Body of pancreas (tissue), 4 donors: ENCODE measurements at regions not wholly inside any gene's neighbourhood (a gene's known extent, or its start where the extent isn't known, plus 50 kb on each side); places are given as distances from the start of the nearest gene placed in this dataset.

ENCODE experiments used
- ATAC-seq: fragments of 150-250 bp; one replicate; pipeline ENCODE4 v1.9.1; 2016
- DNase-seq, 4 donors: peaks; one replicate each; pipeline ENCODE4 v3.0.0-alpha.2; 2019
- H3K27ac ChIP-seq, 4 donors: fragments of 200-600 bp; sonication (generic); 1 replicate in 3 of 4; 2 replicates in 1 of 4; pipeline versions ENCODE4 v1.5.1 to v1.6.1; 2016 to 2019; ENCODE audit warnings: mild to moderate bottlenecking in 1 of 4, mixed read lengths in 1 of 4, moderate library complexity in 1 of 4
- H3K27me3 ChIP-seq, 2 donors: fragments of 200-600 bp; sonication (generic); one replicate each; pipeline ENCODE4 v1.6.0; 2016; ENCODE audit warnings: mild to moderate bottlenecking in 1 of 2
- H3K36me3 ChIP-seq, 2 donors: fragments of 200-600 bp; sonication (generic); replicated peaks in 1 of 2; 2 replicates each; pipeline ENCODE4 v1.5.1; 2016; ENCODE audit warnings: low read depth in 2 of 2; ENCODE audit not compliant: insufficient read depth in 1 of 2
- H3K4me1 ChIP-seq: fragments of 200-600 bp; sonication (generic); one replicate; pipeline ENCODE4 v1.6.0; 2016
- H3K4me3 ChIP-seq, 2 donors: fragments of 200-600 bp; sonication (generic); 1 replicate in 1 of 2; 2 replicates in 1 of 2; pipeline ENCODE4 v1.5.1; 2016 to 2019
- H3K9me3 ChIP-seq, 3 donors: fragments of 200-600 bp; sonication (generic); 1 replicate in 2 of 3; 2 replicates in 1 of 3; pipeline ENCODE4 v1.5.1; 2016
- CTCF ChIP-seq, 7 experiments: fragments of 450-650 bp in 4 of 7; fragments of 200-600 bp in 3 of 7; sonication (generic) in 3 of 7; IDR thresholded peaks; one replicate each; pipeline ENCODE4 v1.5.1; 2016 to 2019; ENCODE audit warnings: antibody characterized with exemption in 7 of 7
- POLR2A ChIP-seq, 3 donors: fragments of 450-650 bp; IDR thresholded peaks; one replicate each; pipeline ENCODE4 v1.6.1; 2016; ENCODE audit warnings: antibody characterized with exemption in 3 of 3, mild to moderate bottlenecking in 2 of 3
- WGBS, 2 donors: methylation state at CpG; one replicate each; pipeline ENCODE4 v1.1.5; 2017; 5-methylcytosine and 5-hydroxymethylcytosine counted together
- intact Hi-C: fragments of 100-400 bp; cut with DNase I; formaldehyde crosslinking; loops from one replicate; pipeline ENCODE4 v1.15.1; 2023

- ATAC-seq (no peak), DNase-seq (no peak)
- 87 to 90% methylated on average over 8 to 9 of the region's 9 CpGs for WGBS, 2 donors
- no peaks in the 10 kb centered on the region for H3K4me1 ChIP-seq
- no peaks in the 10 kb centered on the region for H3K36me3 ChIP-seq
- H3K9me3 ChIP-seq, result no peaks in the 10 kb centered on the region
- H3K4me3 ChIP-seq, result no peak overlapping the region
- TF ChIP-seq POLR2A (IDR thresholded peaks at IDR 0.05) (no peak), CTCF (IDR thresholded peaks at IDR 0.05) (no peak)
- no peaks in the 10 kb centered on the region for H3K27me3 ChIP-seq
- intact Hi-C loops, result no loop called here
- no peak overlapping the region for H3K27ac ChIP-seq
Observed at GRCh38 chr10:47241946-47242867, 57.8 kb upstream of the GDF10 start.

GRCh38 chr10:47243356-47243755 lies 56.6 kb upstream of the GDF10 start:
- ATAC-seq (no peak), DNase-seq (no peak)
- Histone ChIP-seq H3K4me3 (no peak overlapping the region), H3K4me1 (no peaks in the 10 kb centered on the region), H3K27ac (no peak overlapping the region), H3K27me3 (no peaks in the 10 kb centered on the region), H3K36me3 (no peaks in the 10 kb centered on the region), H3K9me3 (no peaks in the 10 kb centered on the region)
- TF ChIP-seq POLR2A (IDR thresholded peaks at IDR 0.05) (no peak), CTCF (IDR thresholded peaks at IDR 0.05) (no peak)
- intact Hi-C loops, result no loop called here
- WGBS, 2 donors, result 83 to 94% methylated on average over 3 to 4 of the region's 4 CpGs

GRCh38 chr10:47243791-47244190 lies 56.2 kb upstream of the GDF10 start:
- intact Hi-C loops, result no loop called here
- Histone ChIP-seq H3K4me1 (no peaks in the 10 kb centered on the region), H3K36me3 (no peaks in the 10 kb centered on the region), H3K27me3 (no peaks in the 10 kb centered on the region), H3K27ac (no peak overlapping the region), H3K9me3 (no peaks in the 10 kb centered on the region), H3K4me3 (no peak overlapping the region)
- no peak for ATAC-seq
- WGBS, 2 donors, result 66 to 79% methylated on average over 2 to 4 of the region's 4 CpGs
- peak in 1 of 4 donors; percentile 14 for DNase-seq
- no peak for TF ChIP-seq CTCF (IDR thresholded peaks at IDR 0.05)
- no peak for TF ChIP-seq POLR2A (IDR thresholded peaks at IDR 0.05)

- intact Hi-C loops, result no loop called here
- Histone ChIP-seq H3K4me3 (no peak overlapping the region), H3K36me3 (no peaks in the 10 kb centered on the region), H3K27ac (no peak overlapping the region), H3K27me3 (no peaks in the 10 kb centered on the region), H3K9me3 (no peaks in the 10 kb centered on the region), H3K4me1 (no peaks in the 10 kb centered on the region)
- WGBS, 2 donors, result 86 to 89% methylated on average over 9 to 14 of the region's 15 CpGs
- DNase-seq (no peak), ATAC-seq (no peak)
- TF ChIP-seq CTCF (IDR thresholded peaks at IDR 0.05) (no peak), POLR2A (IDR thresholded peaks at IDR 0.05) (no peak)
Observed at GRCh38 chr10:47244560-47245500, 55.2 kb upstream of the GDF10 start.
